WERI-Rb-1 (cell line): ENCODE measurements at regions not wholly inside any gene's neighbourhood (a gene's known extent, or its start where the extent isn't known, plus 50 kb on each side); places are given as distances from the start of the nearest gene placed in this dataset.

ENCODE experiments used
- DNase-seq: peaks from one replicate; pipeline ENCODE4 v3.0.0-alpha.2; 2020
- H3K27ac ChIP-seq: fragments of 250-450 bp; sonication (Bioruptor Pico); 2 replicates; pipeline ENCODE4 v1.5.1; 2020; ENCODE audit warnings: mild to moderate bottlenecking, moderate library complexity
- H3K27me3 ChIP-seq: fragments of 250-450 bp; sonication (Bioruptor Pico); 2 replicates; pipeline ENCODE4 v1.5.1; 2021; ENCODE audit warnings: mild to moderate bottlenecking, low read depth, moderate library complexity; ENCODE audit not compliant: insufficient read depth, severe bottlenecking
- H3K36me3 ChIP-seq: fragments of 250-450 bp; sonication (Bioruptor Pico); 2 replicates; pipeline ENCODE4 v1.5.1; 2020; ENCODE audit warnings: mild to moderate bottlenecking, moderate library complexity
- H3K4me3 ChIP-seq: 2 replicates; pipeline ENCODE4 v1.5.1; 2011; ENCODE audit warnings: low read depth, mild to moderate bottlenecking, control low read depth, low read length
- H3K9me3 ChIP-seq: fragments of 250-450 bp; sonication (Bioruptor Pico); 2 replicates; pipeline ENCODE4 v1.5.1; 2021; ENCODE audit warnings: mild to moderate bottlenecking, moderate library complexity; ENCODE audit not compliant: severe bottlenecking
- TF ChIP-seq, protein P1 (sequence below): IDR thresholded peaks from 2 replicates; pipeline ENCODE4 v1.5.1; 2011; ENCODE audit warnings: low read depth, mild to moderate bottlenecking, control low read depth, inconsistent platforms, low read length

DNA sequence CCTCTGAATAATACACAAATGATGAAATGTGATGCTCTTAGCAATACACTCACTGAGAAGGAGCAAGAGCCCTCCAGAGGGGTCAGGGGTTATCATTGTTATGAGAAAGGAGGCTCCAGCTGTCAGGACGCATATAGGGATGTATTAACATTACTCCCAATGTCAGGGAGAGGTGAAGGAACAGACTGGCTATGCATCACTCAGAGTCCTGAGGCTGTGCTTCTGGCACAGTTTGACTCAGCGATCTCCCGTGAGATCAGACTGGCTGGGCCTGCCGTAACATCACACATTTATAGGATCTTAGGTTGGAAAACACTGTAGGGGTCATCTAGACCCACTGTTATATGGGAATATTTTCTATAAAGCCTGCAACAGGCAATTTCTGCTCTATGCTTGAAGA, 226.5 kb upstream of the GLRA1 start:
- TF ChIP-seq, protein P1, sequence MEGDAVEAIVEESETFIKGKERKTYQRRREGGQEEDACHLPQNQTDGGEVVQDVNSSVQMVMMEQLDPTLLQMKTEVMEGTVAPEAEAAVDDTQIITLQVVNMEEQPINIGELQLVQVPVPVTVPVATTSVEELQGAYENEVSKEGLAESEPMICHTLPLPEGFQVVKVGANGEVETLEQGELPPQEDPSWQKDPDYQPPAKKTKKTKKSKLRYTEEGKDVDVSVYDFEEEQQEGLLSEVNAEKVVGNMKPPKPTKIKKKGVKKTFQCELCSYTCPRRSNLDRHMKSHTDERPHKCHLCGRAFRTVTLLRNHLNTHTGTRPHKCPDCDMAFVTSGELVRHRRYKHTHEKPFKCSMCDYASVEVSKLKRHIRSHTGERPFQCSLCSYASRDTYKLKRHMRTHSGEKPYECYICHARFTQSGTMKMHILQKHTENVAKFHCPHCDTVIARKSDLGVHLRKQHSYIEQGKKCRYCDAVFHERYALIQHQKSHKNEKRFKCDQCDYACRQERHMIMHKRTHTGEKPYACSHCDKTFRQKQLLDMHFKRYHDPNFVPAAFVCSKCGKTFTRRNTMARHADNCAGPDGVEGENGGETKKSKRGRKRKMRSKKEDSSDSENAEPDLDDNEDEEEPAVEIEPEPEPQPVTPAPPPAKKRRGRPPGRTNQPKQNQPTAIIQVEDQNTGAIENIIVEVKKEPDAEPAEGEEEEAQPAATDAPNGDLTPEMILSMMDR: no peak
- H3K27ac ChIP-seq: no peak overlapping the region
- H3K36me3 ChIP-seq: no peaks in the 10 kb centered on the region
- no peak overlapping the region for H3K4me3 ChIP-seq
- no peaks in the 10 kb centered on the region for H3K9me3 ChIP-seq
- no peak for DNase-seq
- no peaks in the 10 kb centered on the region for H3K27me3 ChIP-seq

DNA sequence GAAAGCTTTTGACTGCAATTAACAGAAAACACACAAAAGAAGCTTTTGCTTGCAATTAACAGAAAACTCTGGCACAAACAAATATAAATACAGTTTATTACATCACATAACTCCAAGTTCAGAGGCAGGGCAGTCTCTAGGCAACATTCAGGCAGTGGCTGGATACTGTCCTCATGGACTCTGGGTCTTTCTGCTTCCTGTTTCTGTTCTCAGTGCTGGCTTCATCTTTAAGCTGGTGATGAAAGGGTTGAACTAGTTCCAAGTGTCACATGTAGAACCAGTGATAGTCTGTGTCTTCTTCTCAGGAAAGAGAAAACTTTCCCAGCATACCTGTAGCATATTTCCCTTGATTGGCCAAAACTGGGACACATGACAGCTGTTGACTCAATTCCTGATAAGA, 222.6 kb upstream of the GLRA1 start:
- H3K27ac ChIP-seq: no peak overlapping the region
- DNase-seq: no peak
- TF ChIP-seq, protein P1: no peak
- no peaks in the 10 kb centered on the region for H3K9me3 ChIP-seq
- no peaks in the 10 kb centered on the region for H3K36me3 ChIP-seq
- no peak overlapping the region for H3K4me3 ChIP-seq
- no peaks in the 10 kb centered on the region for H3K27me3 ChIP-seq

DNA sequence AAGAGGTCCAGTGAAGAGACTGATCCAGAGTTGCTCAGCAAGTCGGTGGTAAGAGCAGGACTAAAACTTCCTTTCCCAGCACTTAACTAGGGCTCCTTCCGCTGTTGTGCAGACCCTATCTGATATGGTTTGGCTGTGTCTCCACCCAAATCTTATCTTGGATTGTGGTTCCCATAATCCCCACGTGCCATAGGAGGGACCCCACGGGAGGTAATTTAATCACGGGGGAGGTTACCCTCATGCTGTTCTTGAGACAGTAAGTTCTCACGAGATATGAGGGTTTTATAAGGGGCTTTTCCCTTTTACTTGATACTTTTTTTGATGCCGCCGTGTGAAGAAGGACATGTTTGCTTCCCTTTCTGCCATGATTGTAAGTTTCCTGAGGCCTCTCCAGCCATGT, 221.9 kb upstream of the GLRA1 start:
- no peaks in the 10 kb centered on the region for H3K9me3 ChIP-seq
- no peak for DNase-seq
- no peaks in the 10 kb centered on the region for H3K27me3 ChIP-seq
- no peaks in the 10 kb centered on the region for H3K36me3 ChIP-seq
- H3K27ac ChIP-seq: no peak overlapping the region
- TF ChIP-seq, protein P1: no peak
- H3K4me3 ChIP-seq: no peak overlapping the region

DNA sequence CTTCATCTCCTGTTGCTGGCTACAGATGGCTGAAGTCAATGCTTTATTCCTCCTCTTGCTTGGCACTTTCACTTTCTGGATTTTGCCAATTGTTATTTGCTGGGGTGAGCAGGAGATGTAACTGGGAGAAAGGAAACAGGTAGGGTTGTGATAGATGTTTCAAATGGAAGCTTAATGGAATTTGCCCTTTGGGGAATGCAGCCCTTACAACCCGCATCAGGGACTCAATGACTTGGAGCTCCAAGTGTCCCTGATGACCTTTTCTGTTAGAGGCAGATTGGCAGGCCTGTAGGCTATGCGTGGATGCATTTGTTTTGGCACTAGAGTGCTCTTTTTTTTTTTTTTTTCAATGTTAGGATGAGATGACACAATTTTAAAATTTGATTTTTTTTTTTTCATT, 219.9 kb upstream of the GLRA1 start:
- Histone ChIP-seq H3K27ac (no peak overlapping the region), H3K27me3 (no peaks in the 10 kb centered on the region), H3K9me3 (no peaks in the 10 kb centered on the region), H3K36me3 (no peaks in the 10 kb centered on the region), H3K4me3 (no peak overlapping the region)
- no peak for DNase-seq
- TF ChIP-seq, protein P1: no peak

DNA sequence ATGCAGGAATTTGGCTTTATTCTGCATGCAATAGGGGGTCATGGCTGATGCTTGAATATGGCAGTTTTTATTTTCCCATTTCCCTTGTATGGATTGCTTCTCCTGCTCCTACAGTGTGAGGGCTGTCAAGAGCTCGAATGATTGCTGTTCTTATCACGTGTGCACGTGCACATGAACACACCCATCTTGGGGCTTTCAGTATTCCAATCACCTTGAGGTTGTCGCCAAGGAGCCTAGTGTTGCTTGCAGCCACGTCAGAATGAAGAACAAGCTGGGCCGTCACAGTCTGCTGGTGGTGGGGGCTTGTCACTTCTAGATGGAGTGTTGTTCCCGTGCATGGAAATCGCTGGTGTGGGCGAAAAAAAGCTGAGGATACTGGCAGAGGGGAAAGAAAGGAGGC, 219.4 kb upstream of the GLRA1 start:
- DNase-seq: no peak
- TF ChIP-seq, protein P1: no peak
- Histone ChIP-seq H3K36me3 (no peaks in the 10 kb centered on the region), H3K4me3 (no peak overlapping the region), H3K27ac (no peak overlapping the region), H3K27me3 (no peaks in the 10 kb centered on the region), H3K9me3 (no peaks in the 10 kb centered on the region)

DNA sequence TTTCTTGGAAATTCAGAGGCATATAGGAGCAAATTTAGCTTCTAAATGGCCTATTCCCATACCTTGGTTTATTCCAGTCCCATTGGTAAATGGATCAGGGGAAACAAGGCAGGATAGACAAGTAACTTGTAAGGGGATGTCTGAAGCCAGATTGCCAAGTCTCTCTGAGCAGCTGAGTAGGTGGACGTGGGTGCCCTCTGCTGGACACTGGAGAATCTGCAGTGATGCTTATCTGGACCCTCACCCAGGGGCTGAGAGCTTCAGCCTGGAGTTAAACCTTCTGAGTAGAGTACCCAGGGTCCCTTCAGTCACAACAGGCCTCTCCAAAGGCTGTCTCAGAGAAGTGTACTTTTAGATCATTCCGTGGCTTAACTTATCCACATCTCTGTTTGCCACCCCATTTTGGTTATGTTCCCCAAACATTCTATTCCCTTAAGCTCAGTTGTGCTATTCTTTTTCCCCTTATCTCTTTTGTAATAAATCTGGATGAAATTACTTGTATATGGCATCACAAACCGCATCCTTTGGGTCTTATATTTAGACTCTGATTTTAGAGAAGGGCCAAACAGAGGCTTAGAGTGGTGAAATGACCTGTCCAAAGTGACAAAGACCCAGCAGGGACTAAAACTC, 218.3 kb upstream of the GLRA1 start:
- DNase-seq: peak; percentile 71
- Histone ChIP-seq H3K36me3 (no peaks in the 10 kb centered on the region), H3K27ac (no peak overlapping the region), H3K9me3 (no peaks in the 10 kb centered on the region), H3K27me3 (no peaks in the 10 kb centered on the region), H3K4me3 (no peak overlapping the region)
- TF ChIP-seq, protein P1: peak; percentile 92
